Endothelial cell of umbilical vein (primary cell): ENCODE measurements at regions not wholly inside any gene's neighbourhood (a gene's known extent, or its start where the extent isn't known, plus 50 kb on each side); places are given as distances from the start of the nearest gene placed in this dataset.

Experiments used
- BruUV-seq: library from RNA; stranded (reverse); fragments of 400-500 nt; replicated peaks from 2 replicates; lab custom pipeline; 2021; lab: Mats Ljungman, UMichigan
- CTCF ChIA-PET: fragments of 300-600, 350-600 bp; sonication (Branson Sonifier 250); formaldehyde crosslinking; loops from one replicate; lab custom pipeline; 2021; ENCODE audit warnings: antibody characterized with exemption, inconsistent platforms; lab: Charles Lee
- POLR2A ChIA-PET: fragments of 300-600, 350-600 bp; sonication (Branson Sonifier 250); formaldehyde crosslinking; loops from one replicate; lab custom pipeline; 2021; ENCODE audit warnings: antibody characterized with exemption, inconsistent platforms; lab: Charles Lee
- DNase-seq: peaks from one replicate; pipeline ENCODE4 v3.0.0-alpha.2; 2011; ENCODE audit warnings: low read depth, low spot score
- FAIRE-seq: peaks from 2 replicates; lab custom pipeline; 2011; peaks lifted over from hg19 to GRCh38; lab: Jason Lieb, UNC
- H2AFZ ChIP-seq: 2 replicates; pipeline ENCODE4 v1.6.0; 2012; ENCODE audit warnings: low read depth, low read length, control low read depth, inconsistent platforms
- H3K27ac ChIP-seq: 2 replicates; pipeline ENCODE4 v1.5.1; 2011; ENCODE audit warnings: low read depth, mild to moderate bottlenecking, control low read depth, low read length, moderate library complexity; ENCODE audit not compliant: insufficient read depth
- H3K27me3 ChIP-seq, 2 experiments: 2 replicates each; pipeline versions ENCODE4 v1.6.0 to v1.6.1; 2011; ENCODE audit warnings: low read length in 2 of 2, mixed read lengths in 1 of 2; ENCODE audit not compliant: control insufficient read depth in 2 of 2, insufficient read depth in 2 of 2
- H3K36me3 ChIP-seq, 2 experiments: 2 replicates in 1 of 2; 3 replicates in 1 of 2; pipeline ENCODE4 v1.5.1; 2011; ENCODE audit warnings: low read length in 2 of 2, mild to moderate bottlenecking in 1 of 2, moderate library complexity in 1 of 2; ENCODE audit not compliant: control insufficient read depth in 2 of 2, insufficient read depth in 2 of 2; ENCODE audit errors: extremely low read depth in 1 of 2
- H3K4me1 ChIP-seq: 3 replicates; pipeline ENCODE4 v1.5.1; 2011; ENCODE audit warnings: mild to moderate bottlenecking, low read length; ENCODE audit not compliant: control insufficient read depth, insufficient read depth; ENCODE audit errors: extremely low read depth
- H3K4me2 ChIP-seq: 2 replicates; pipeline ENCODE4 v1.6.1; 2011; ENCODE audit warnings: low read length, control low read depth, mixed read lengths; ENCODE audit not compliant: insufficient read depth
- H3K4me3 ChIP-seq, 3 experiments: fragments of 200-600 bp in 1 of 3; sonication (generic), shearing (Covaris generic) in 1 of 3; replicated peaks in 1 of 3; 2 replicates each; pipeline ENCODE4 v1.5.1; 2011 to 2016; ENCODE audit warnings: control low read depth in 3 of 3, low read length in 3 of 3, mild to moderate bottlenecking in 2 of 3, inconsistent platforms in 1 of 3, low read depth in 1 of 3, moderate library complexity in 1 of 3; ENCODE audit not compliant: insufficient read depth in 1 of 3
- H3K79me2 ChIP-seq: 2 replicates; pipeline ENCODE4 v1.6.0; 2012; ENCODE audit warnings: low read length, inconsistent platforms; ENCODE audit not compliant: control insufficient read depth, insufficient read depth
- H3K9ac ChIP-seq: replicated peaks from 2 replicates; pipeline ENCODE3; 2011; ENCODE audit warnings: low read length, control low read depth; ENCODE audit not compliant: insufficient read depth; ENCODE audit errors: extremely low read depth
- H3K9me1 ChIP-seq: replicated peaks from 3 replicates; pipeline ENCODE4 v1.6.0; 2011; ENCODE audit warnings: mild to moderate bottlenecking, low read length; ENCODE audit not compliant: control insufficient read depth, insufficient read depth; ENCODE audit errors: extremely low read depth
- H3K9me3 ChIP-seq: replicated peaks from 2 replicates; pipeline ENCODE4 v1.5.1; 2012; ENCODE audit warnings: low read length, inconsistent platforms; ENCODE audit not compliant: control insufficient read depth, insufficient read depth
- H4K20me1 ChIP-seq: replicated peaks from 2 replicates; pipeline ENCODE3; 2011; ENCODE audit warnings: mild to moderate bottlenecking, low read length; ENCODE audit not compliant: control insufficient read depth, insufficient read depth; ENCODE audit errors: extremely low read depth
- EZH2 ChIP-seq: IDR thresholded peaks from 2 replicates; pipeline ENCODE4 v1.6.1; 2012; ENCODE audit warnings: borderline replicate concordance, low read depth, mild to moderate bottlenecking, moderate library complexity, low read length, inconsistent platforms; ENCODE audit not compliant: severe bottlenecking
- FOS ChIP-seq: IDR thresholded peaks from 2 replicates; pipeline ENCODE4 v1.6.1; 2011; ENCODE audit warnings: mild to moderate bottlenecking, low read length, moderate library complexity, borderline replicate concordance; ENCODE audit not compliant: insufficient read depth
- GATA2 ChIP-seq: IDR thresholded peaks from 2 replicates; pipeline ENCODE4 v1.7.0; 2011; ENCODE audit warnings: low read depth, mild to moderate bottlenecking, moderate library complexity, mixed read lengths, low read length; ENCODE audit not compliant: insufficient read length, insufficient read depth
- JUN ChIP-seq: IDR thresholded peaks from 2 replicates; pipeline ENCODE4 v1.6.1; 2011; ENCODE audit warnings: borderline replicate concordance, low read depth; ENCODE audit not compliant: insufficient read length, insufficient read depth
- MYC ChIP-seq: IDR thresholded peaks from one replicate; pipeline ENCODE4 v1.6.1; 2011; ENCODE audit warnings: mild to moderate bottlenecking, low read depth, low read length
- POLR2A ChIP-seq: IDR thresholded peaks from 2 replicates; pipeline ENCODE4 v1.6.1; 2012; ENCODE audit warnings: low read depth, mild to moderate bottlenecking, control low read depth, low read length
- POLR2AphosphoS5 ChIP-seq: IDR thresholded peaks from 2 replicates; pipeline ENCODE4 v1.6.1; 2012; ENCODE audit warnings: low read depth, mild to moderate bottlenecking, control low read depth, low read length, moderate library complexity; ENCODE audit not compliant: insufficient read depth
- dilution Hi-C: fragments of 300-500 bp; cut with MboI; formaldehyde crosslinking; loops from one replicate; pipeline ENCODE4 v1.15.0; 2019; ENCODE audit warnings: low sequenced_read_pairs; ENCODE audit not compliant: extremely low pct_ligation_motif_present
- intact Hi-C: fragments of 100-400 bp; cut with micrococcal nuclease; formaldehyde crosslinking; loops from one replicate; pipeline ENCODE4 v1.10.0; 2022
- TF ChIP-seq, protein P1 (sequence below), 2 donors: IDR thresholded peaks; 1 replicate in 1 of 2; 2 replicates in 1 of 2; pipeline ENCODE4 v1.5.1; 2011; ENCODE audit warnings: low read length in 2 of 2, mild to moderate bottlenecking in 2 of 2, moderate library complexity in 2 of 2, control low read depth in 1 of 2, inconsistent platforms in 1 of 2, low read depth in 1 of 2; ENCODE audit not compliant: insufficient read depth in 1 of 2; ENCODE audit errors: extremely low read depth in 1 of 2
- TF ChIP-seq, protein P2 (sequence below): IDR thresholded peaks from 2 replicates; pipeline ENCODE4 v1.6.1; 2011; ENCODE audit not compliant: insufficient read depth, insufficient read length

DNA sequence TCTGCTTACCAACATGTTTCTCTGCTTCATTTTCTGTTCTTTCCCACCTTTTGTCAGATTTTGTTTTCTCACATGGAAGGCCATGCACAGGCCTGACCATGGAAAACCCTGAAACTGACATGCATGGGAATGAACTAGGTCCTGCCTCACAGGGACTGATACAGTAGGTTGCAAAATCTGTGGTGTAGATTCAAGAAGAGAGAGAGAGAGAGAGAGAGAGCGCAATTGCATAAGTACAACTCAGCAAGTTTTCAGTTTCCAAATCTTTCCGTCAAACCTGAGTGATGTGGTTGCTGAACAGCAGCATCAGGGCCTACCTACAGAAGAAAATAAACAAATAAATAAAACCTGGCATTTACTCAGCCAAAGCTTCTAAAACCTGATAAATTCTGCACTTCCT, 87.5 kb upstream of the RNF152 start:
- FAIRE-seq (no peak), DNase-seq (no peak)
- CTCF ChIA-PET, result no interaction called here
- Histone ChIP-seq H3K27ac (no peak overlapping the region), H4K20me1 (no peaks in the 10 kb centered on the region), H2AFZ (no peak overlapping the region), H3K79me2 (no peaks in the 10 kb centered on the region), H3K36me3 (no peaks in the 10 kb centered on the region), H3K27me3 (no peaks in the 10 kb centered on the region), H3K4me2 (no peak overlapping the region), H3K9me3 (no peaks in the 10 kb centered on the region), H3K4me1 (peaks cover 9% of the 10 kb centered on the region), H3K9ac (no peak overlapping the region), H3K9me1 (no peaks in the 10 kb centered on the region), H3K4me3 (no peak overlapping the region)
- no TSS peak for BruUV-seq
- no peak for TF ChIP-seq GATA2
- no peak for TF ChIP-seq POLR2AphosphoS5
- no peak for TF ChIP-seq EZH2
- TF ChIP-seq POLR2A, result no peak
- no peak for TF ChIP-seq FOS
- TF ChIP-seq, protein P1, sequence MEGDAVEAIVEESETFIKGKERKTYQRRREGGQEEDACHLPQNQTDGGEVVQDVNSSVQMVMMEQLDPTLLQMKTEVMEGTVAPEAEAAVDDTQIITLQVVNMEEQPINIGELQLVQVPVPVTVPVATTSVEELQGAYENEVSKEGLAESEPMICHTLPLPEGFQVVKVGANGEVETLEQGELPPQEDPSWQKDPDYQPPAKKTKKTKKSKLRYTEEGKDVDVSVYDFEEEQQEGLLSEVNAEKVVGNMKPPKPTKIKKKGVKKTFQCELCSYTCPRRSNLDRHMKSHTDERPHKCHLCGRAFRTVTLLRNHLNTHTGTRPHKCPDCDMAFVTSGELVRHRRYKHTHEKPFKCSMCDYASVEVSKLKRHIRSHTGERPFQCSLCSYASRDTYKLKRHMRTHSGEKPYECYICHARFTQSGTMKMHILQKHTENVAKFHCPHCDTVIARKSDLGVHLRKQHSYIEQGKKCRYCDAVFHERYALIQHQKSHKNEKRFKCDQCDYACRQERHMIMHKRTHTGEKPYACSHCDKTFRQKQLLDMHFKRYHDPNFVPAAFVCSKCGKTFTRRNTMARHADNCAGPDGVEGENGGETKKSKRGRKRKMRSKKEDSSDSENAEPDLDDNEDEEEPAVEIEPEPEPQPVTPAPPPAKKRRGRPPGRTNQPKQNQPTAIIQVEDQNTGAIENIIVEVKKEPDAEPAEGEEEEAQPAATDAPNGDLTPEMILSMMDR (IDR thresholded peaks at IDR 0.05; ENCODE audit: extremely low read depth in 1 of 2, insufficient read depth in 1 of 2, low read depth in 1 of 2, low read length in 2 of 2), result no peak
- no peak for TF ChIP-seq MYC
- no peak for TF ChIP-seq JUN
- TF ChIP-seq, protein P2, sequence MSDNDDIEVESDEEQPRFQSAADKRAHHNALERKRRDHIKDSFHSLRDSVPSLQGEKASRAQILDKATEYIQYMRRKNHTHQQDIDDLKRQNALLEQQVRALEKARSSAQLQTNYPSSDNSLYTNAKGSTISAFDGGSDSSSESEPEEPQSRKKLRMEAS, result no peak
- POLR2A ChIA-PET, result no interaction called here
- intact Hi-C loops, result no loop called here
- dilution Hi-C loops, result no loop called here
